ENCODE measurements at regions not wholly inside any gene's neighbourhood (a gene's known extent, or its start where the extent isn't known, plus 50 kb on each side); places are given as distances from the start of the nearest gene placed in this dataset.

DNA sequence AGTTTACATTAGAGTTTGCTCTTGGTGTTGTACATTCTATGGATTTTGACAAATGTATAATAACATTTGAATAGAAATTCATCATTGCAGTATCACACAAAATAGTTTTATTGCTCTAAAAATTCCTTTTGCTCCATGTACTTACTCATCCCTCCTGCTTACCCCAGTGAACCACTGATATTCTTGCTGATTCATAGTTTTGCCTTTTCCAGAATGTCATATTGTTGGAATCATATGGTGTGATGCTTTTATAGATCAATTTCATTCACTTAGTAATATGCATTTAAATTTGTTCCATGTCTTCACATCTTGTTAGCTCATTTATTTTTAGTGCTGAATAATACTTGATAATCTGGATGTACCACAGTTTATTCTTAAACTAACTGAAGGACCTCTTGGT lies 1593.2 kb downstream of the C4orf33 start:
- H3K4me1 ChIP-seq, result no peaks in the 10 kb centered on the region
- TF ChIP-seq, protein P1, sequence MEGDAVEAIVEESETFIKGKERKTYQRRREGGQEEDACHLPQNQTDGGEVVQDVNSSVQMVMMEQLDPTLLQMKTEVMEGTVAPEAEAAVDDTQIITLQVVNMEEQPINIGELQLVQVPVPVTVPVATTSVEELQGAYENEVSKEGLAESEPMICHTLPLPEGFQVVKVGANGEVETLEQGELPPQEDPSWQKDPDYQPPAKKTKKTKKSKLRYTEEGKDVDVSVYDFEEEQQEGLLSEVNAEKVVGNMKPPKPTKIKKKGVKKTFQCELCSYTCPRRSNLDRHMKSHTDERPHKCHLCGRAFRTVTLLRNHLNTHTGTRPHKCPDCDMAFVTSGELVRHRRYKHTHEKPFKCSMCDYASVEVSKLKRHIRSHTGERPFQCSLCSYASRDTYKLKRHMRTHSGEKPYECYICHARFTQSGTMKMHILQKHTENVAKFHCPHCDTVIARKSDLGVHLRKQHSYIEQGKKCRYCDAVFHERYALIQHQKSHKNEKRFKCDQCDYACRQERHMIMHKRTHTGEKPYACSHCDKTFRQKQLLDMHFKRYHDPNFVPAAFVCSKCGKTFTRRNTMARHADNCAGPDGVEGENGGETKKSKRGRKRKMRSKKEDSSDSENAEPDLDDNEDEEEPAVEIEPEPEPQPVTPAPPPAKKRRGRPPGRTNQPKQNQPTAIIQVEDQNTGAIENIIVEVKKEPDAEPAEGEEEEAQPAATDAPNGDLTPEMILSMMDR (IDR thresholded peaks at IDR 0.05), result no peak
- DNase-seq (ENCODE audit: extremely low spot score), result no peak
- intact Hi-C loops (cut with DNase I), result no loop called here
- H3K9me3 ChIP-seq, result peaks cover 0 to 7% (median 0%) of the 10 kb centered on the region in 4 donors
- no peaks in the 10 kb centered on the region for H3K36me3 ChIP-seq
- H3K4me3 ChIP-seq, result no peak overlapping the region
- H3K27ac ChIP-seq (replicated peaks in 1 of 4), result no peak overlapping the region
- no peaks in the 10 kb centered on the region for H3K27me3 ChIP-seq

DNA sequence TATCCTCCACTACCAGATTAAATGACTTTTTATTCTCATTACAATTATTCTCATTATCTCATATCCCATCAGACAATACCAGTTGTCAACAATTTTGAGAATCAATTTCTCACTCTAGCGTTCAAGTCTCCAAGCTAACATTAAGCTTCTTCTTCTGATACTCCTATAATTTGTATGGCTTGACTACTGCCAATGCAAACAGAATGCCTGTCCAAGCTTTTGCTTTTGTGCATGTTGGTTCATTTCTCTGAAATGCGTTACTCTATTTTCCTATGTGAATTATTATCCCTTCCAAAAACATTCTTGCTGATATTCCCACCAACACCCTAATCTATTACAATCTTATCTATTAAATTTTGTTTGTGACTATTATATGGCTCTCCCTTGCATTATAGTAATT lies 1602.3 kb downstream of the C4orf33 start:
- no peaks in the 10 kb centered on the region for H3K4me1 ChIP-seq
- no peaks in the 10 kb centered on the region for H3K36me3 ChIP-seq
- no peaks in the 10 kb centered on the region for H3K27me3 ChIP-seq
- WGBS, result 85% methylated on average over 2 of the region's 2 CpGs
- H3K9me3 ChIP-seq, result no peaks in the 10 kb centered on the region
- no peak overlapping the region for H3K27ac ChIP-seq (replicated peaks in 1 of 4)
- no peak for DNase-seq (ENCODE audit: extremely low spot score)
- no peak overlapping the region for H3K4me3 ChIP-seq
- intact Hi-C loops (cut with DNase I), result no loop called here
- TF ChIP-seq EP300 (IDR thresholded peaks at IDR 0.05) (no peak), POLR2AphosphoS5 (IDR thresholded peaks at IDR 0.05) (no peak), POLR2A (IDR thresholded peaks at IDR 0.05; ENCODE audit: low read depth) (no peak)
- TF ChIP-seq, protein P1 (IDR thresholded peaks at IDR 0.05), result no peak

DNA sequence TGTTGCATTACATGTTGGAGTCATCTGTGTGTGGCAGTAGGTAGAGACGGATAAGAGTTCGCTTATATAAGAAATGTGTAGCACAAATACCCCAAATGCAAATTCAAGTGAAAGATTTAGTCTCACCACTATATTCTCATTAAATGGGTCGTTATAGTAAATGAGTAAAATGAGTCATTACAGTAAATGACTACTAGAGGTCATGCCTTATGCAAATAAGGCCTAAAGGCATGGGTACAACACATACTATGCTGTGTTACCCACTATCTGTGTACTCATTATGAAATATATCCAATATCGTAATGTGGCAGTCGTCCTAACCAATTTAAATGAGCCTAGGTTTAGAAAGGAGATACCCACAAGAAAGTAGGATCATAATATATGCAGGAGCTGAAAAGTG lies 1603.1 kb downstream of the C4orf33 start:
- Histone ChIP-seq H3K27me3 (no peaks in the 10 kb centered on the region), H3K9me3 (no peaks in the 10 kb centered on the region), H3K4me3 (no peak overlapping the region), H3K4me1 (no peaks in the 10 kb centered on the region), H3K27ac (replicated peaks in 1 of 4) (no peak overlapping the region), H3K36me3 (no peaks in the 10 kb centered on the region)
- TF ChIP-seq, protein P1 (IDR thresholded peaks at IDR 0.05), result no peak
- TF ChIP-seq POLR2A (IDR thresholded peaks at IDR 0.05; ENCODE audit: low read depth) (no peak), EP300 (IDR thresholded peaks at IDR 0.05) (no peak), POLR2AphosphoS5 (IDR thresholded peaks at IDR 0.05) (no peak)
- 78% methylated on average over 4 of the region's 5 CpGs for WGBS
- DNase-seq (ENCODE audit: extremely low spot score), result no peak
- intact Hi-C loops (cut with DNase I), result no loop called here

DNA sequence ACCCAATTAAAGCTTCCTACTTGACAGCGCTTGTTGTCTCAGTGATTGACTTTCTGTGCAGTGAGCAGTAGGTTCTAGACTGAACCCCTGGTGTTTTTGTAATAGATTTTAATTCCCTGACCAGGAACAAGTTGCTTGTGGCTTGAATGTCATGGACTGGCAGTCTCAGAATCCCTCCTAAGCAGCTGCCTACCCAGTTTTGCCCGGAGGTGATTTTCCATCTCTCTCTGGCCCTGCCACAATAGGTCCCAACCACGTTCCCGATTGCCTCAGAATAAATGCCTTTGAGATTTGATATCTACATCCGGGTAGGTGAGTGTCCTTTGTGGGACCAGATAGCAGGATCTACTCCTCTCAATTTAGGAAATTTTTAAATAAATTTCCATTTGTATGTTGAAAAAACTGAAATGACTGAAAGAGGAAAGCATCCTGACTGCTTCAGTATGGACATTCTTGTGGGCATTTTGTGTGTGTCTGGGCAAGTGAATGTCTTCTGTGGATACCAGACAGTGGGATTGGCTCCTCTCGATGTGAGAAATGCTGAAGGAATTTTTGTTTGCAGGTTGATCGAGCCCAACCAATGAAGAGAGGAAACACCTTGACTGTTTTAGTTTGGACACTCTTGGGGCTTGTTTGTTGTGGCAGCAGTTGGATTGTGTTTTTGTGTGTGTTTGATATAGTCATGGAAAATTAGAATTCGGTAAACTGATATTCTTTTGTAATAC lies 1607.4 kb downstream of the C4orf33 start:
- intact Hi-C loops (cut with DNase I), result no loop called here
- WGBS, result 89% methylated on average over 8 of the region's 8 CpGs

More for the DNA sequence above, 1607.4 kb downstream of the C4orf33 start:
- no peak for DNase-seq (ENCODE audit: extremely low spot score)
- no peaks in the 10 kb centered on the region for H3K27me3 ChIP-seq
- TF ChIP-seq POLR2A (IDR thresholded peaks at IDR 0.05; ENCODE audit: low read depth) (no peak), EP300 (IDR thresholded peaks at IDR 0.05) (no peak), POLR2AphosphoS5 (IDR thresholded peaks at IDR 0.05) (no peak)
- TF ChIP-seq, protein P1 (IDR thresholded peaks at IDR 0.05), result no peak
- H3K27ac ChIP-seq (replicated peaks in 1 of 4), result no peak overlapping the region
- no peak overlapping the region for H3K4me3 ChIP-seq
- H3K9me3 ChIP-seq, result no peaks in the 10 kb centered on the region
- H3K36me3 ChIP-seq, result no peaks in the 10 kb centered on the region
- H3K4me1 ChIP-seq, result no peaks in the 10 kb centered on the region
